HCT116 (cell line): ENCODE measurements at regions not wholly inside any gene's neighbourhood (a gene's known extent, or its start where the extent isn't known, plus 50 kb on each side); places are given as distances from the start of the nearest gene placed in this dataset.

ENCODE experiments used
- ATAC-seq: fragments of 200-7000 bp; cut with Tn5 transposase; 2 replicates; pipeline ENCODE4 v1.9.1; 2020; ENCODE audit warnings: mild to moderate bottlenecking, moderate library complexity
- BruUV-seq: library from RNA; stranded (reverse); fragments of 400-500 nt; replicated peaks from 2 replicates; lab custom pipeline; 2021; lab: Mats Ljungman, UMichigan
- CTCF ChIA-PET: fragments of 300-600 bp; sonication (Branson Sonifier 250); formaldehyde crosslinking; loops from one replicate; lab custom pipeline; 2021; ENCODE audit warnings: antibody characterized with exemption; lab: Charles Lee
- POLR2A ChIA-PET: fragments of 300-600, 350-600 bp; sonication (Branson Sonifier 250); formaldehyde crosslinking; loops from one replicate; lab custom pipeline; 2021; ENCODE audit warnings: antibody characterized with exemption; lab: Charles Lee
- RAD21 ChIA-PET, 2 experiments: fragments of 300-600 bp; sonication (Branson Sonifier 250); formaldehyde crosslinking; loops; one replicate each; lab custom pipeline; 2023; ENCODE audit warnings: low total read pairs in 2 of 2; ENCODE audit not compliant: uncharacterized antibody in 2 of 2, unreplicated experiment in 2 of 2, low non-redundant PET in 1 of 2; lab: Charles Lee
- DNase-seq: peaks from one replicate; pipeline ENCODE4 v3.0.0-alpha.2; 2010; ENCODE audit warnings: low read depth, low spot score
- H2AFZ ChIP-seq: fragments of 200-600 bp; shearing (Covaris generic), sonication (generic); 2 replicates; pipeline ENCODE4 v1.6.1; 2017; ENCODE audit warnings: low read depth, mixed run types, mixed read lengths, antibody characterized with exemption, low read length; ENCODE audit not compliant: poor library complexity, severe bottlenecking
- H3K27ac ChIP-seq: 2 replicates; pipeline ENCODE4 v1.5.1; 2012; ENCODE audit warnings: low read depth, low read length
- H3K27me3 ChIP-seq: fragments of 200-600 bp; sonication (generic); 2 replicates; pipeline ENCODE4 v1.6.1; 2016; ENCODE audit warnings: mixed run types, low read length, mixed read lengths; ENCODE audit not compliant: insufficient read depth
- H3K36me3 ChIP-seq, 2 experiments: fragments of 200-500 bp in 1 of 2; fragments of 200-600 bp in 1 of 2; sonication (Bioruptor generic) in 1 of 2; sonication (generic) in 1 of 2; 2 replicates each; pipeline versions ENCODE4 v1.5.1 to v1.6.1; 2014 to 2016; ENCODE audit warnings: low read length in 2 of 2, inconsistent platforms in 1 of 2, mixed read lengths in 1 of 2, mixed run types in 1 of 2; ENCODE audit not compliant: insufficient read depth in 2 of 2, control insufficient read depth in 1 of 2
- H3K4me1 ChIP-seq, 2 experiments: fragments of 200-600 bp in 1 of 2; sonication (generic) in 1 of 2; 2 replicates each; pipeline versions ENCODE4 v1.5.1 to v1.6.1; 2012 to 2017; ENCODE audit warnings: low read length in 2 of 2, inconsistent platforms in 1 of 2, mild to moderate bottlenecking in 1 of 2, mixed read lengths in 1 of 2, mixed run types in 1 of 2, moderate library complexity in 1 of 2; ENCODE audit not compliant: insufficient read depth in 2 of 2, control insufficient read depth in 1 of 2
- H3K4me2 ChIP-seq: fragments of 200-600 bp; sonication (generic); 2 replicates; pipeline ENCODE4 v1.6.1; 2017; ENCODE audit warnings: mixed run types, low read length, mixed read lengths
- H3K4me3 ChIP-seq, 2 experiments: fragments of 200-600 bp in 1 of 2; sonication (generic) in 1 of 2; replicated peaks in 1 of 2; 2 replicates each; pipeline ENCODE4 v1.5.1; 2011 to 2016; ENCODE audit warnings: low read length in 2 of 2, control low read depth in 1 of 2, low read depth in 1 of 2, mild to moderate bottlenecking in 1 of 2, mixed read lengths in 1 of 2, mixed run types in 1 of 2
- H3K79me2 ChIP-seq: fragments of 200-600 bp; sonication (generic); 2 replicates; pipeline ENCODE4 v1.6.1; 2017; ENCODE audit warnings: mild to moderate bottlenecking, mixed run types, low read length, moderate library complexity, mixed read lengths; ENCODE audit not compliant: insufficient read depth
- H3K9ac ChIP-seq: fragments of 200-600 bp; sonication (generic); 2 replicates; pipeline ENCODE4 v1.6.1; 2016; ENCODE audit warnings: low read length, mixed read lengths
- H3K9me2 ChIP-seq: fragments of 200-600 bp; sonication (generic), shearing (Covaris generic); 2 replicates; pipeline ENCODE4 v1.6.1; 2017; ENCODE audit warnings: mixed run types, mild to moderate bottlenecking, moderate library complexity; ENCODE audit not compliant: insufficient read depth
- H3K9me3 ChIP-seq, 2 experiments: fragments of 200-500 bp in 1 of 2; fragments of 200-600 bp in 1 of 2; sonication (Bioruptor generic) in 1 of 2; sonication (generic) in 1 of 2; 2 replicates each; pipeline ENCODE4 v1.6.1; 2014 to 2017; ENCODE audit warnings: low read length in 2 of 2, mixed read lengths in 2 of 2, inconsistent platforms in 1 of 2, low read depth in 1 of 2, mild to moderate bottlenecking in 1 of 2, mixed run types in 1 of 2, moderate library complexity in 1 of 2; ENCODE audit not compliant: control insufficient read depth in 1 of 2, insufficient read depth in 1 of 2
- H4K20me1 ChIP-seq: fragments of 200-600 bp; sonication (generic), shearing (Covaris generic); 2 replicates; pipeline ENCODE4 v1.6.1; 2017; ENCODE audit warnings: mixed run types, mild to moderate bottlenecking, moderate library complexity; ENCODE audit not compliant: insufficient read depth
- CBX3 ChIP-seq: IDR thresholded peaks from 2 replicates; pipeline ENCODE4 v1.6.1; 2012; ENCODE audit warnings: low read depth
- CEBPB ChIP-seq: IDR thresholded peaks from 2 replicates; pipeline ENCODE4 v1.6.1; 2012; ENCODE audit warnings: low read depth
- EGR1 ChIP-seq: IDR thresholded peaks from 2 replicates; pipeline ENCODE4 v1.6.1; 2012; ENCODE audit warnings: low read depth
- ELF1 ChIP-seq: IDR thresholded peaks from 2 replicates; pipeline ENCODE4 v1.6.1; 2012; ENCODE audit warnings: low read depth, borderline replicate concordance
- EZH2 ChIP-seq: fragments of 200-600 bp; sonication (generic); IDR thresholded peaks from 2 replicates; pipeline ENCODE4 v1.6.1; 2017; ENCODE audit warnings: antibody characterized with exemption, mixed run types
- FOSL1 ChIP-seq: IDR thresholded peaks from 2 replicates; pipeline ENCODE4 v1.6.1; 2012; ENCODE audit warnings: low read depth
- JUND ChIP-seq: IDR thresholded peaks from 2 replicates; pipeline ENCODE4 v1.6.1; 2012
- POLR2A ChIP-seq: IDR thresholded peaks from 2 replicates; pipeline ENCODE4 v1.7.0; 2011; ENCODE audit warnings: borderline replicate concordance; ENCODE audit not compliant: insufficient read depth, insufficient read length; ENCODE audit errors: extremely low read depth
- POLR2AphosphoS5 ChIP-seq: IDR thresholded peaks from 2 replicates; pipeline ENCODE4 v1.6.1; 2011; ENCODE audit warnings: mild to moderate bottlenecking, low read depth, low read length, moderate library complexity
- SIN3A ChIP-seq: IDR thresholded peaks from 2 replicates; pipeline ENCODE4 v1.6.1; 2012; ENCODE audit warnings: low read depth
- SP1 ChIP-seq: IDR thresholded peaks from 2 replicates; pipeline ENCODE4 v1.6.1; 2012; ENCODE audit warnings: low read depth
- TCF7L2 ChIP-seq: IDR thresholded peaks from 2 replicates; pipeline ENCODE4 v1.7.0; 2011; ENCODE audit warnings: borderline replicate concordance, inconsistent platforms; ENCODE audit not compliant: insufficient read depth, insufficient read length; ENCODE audit errors: extremely low read depth
- YY1 ChIP-seq: IDR thresholded peaks from 2 replicates; pipeline ENCODE4 v1.6.1; 2011; ENCODE audit warnings: low read length, low read depth, moderate library complexity, mild to moderate bottlenecking; ENCODE audit not compliant: insufficient replicate concordance; ENCODE audit errors: extremely low read depth
- intact Hi-C: fragments of 100-400 bp; cut with micrococcal nuclease; formaldehyde crosslinking; loops from 2 replicates; pipeline ENCODE4 v1.10.0; 2022
- TF ChIP-seq, protein P1 (sequence below): IDR thresholded peaks from 2 replicates; pipeline ENCODE4 v1.6.1; 2012; ENCODE audit warnings: low read depth
- TF ChIP-seq, protein P2 (sequence below): IDR thresholded peaks from 2 replicates; pipeline ENCODE4 v1.6.1; 2011; ENCODE audit warnings: mild to moderate bottlenecking, low read length, moderate library complexity; ENCODE audit not compliant: insufficient replicate concordance; ENCODE audit errors: extremely low read depth
- TF ChIP-seq, protein P3 (sequence below): IDR thresholded peaks from 2 replicates; pipeline ENCODE4 v1.6.1; 2012
- TF ChIP-seq, protein P4 (sequence below): IDR thresholded peaks from 2 replicates; pipeline ENCODE4 v1.6.1; 2012
- TF ChIP-seq, protein P5 (sequence below), 3 experiments: fragments of 200-600 bp in 1 of 3; sonication (generic) in 1 of 3; IDR thresholded peaks in 2 of 3; conservative IDR thresholded peaks in 1 of 3; 2 replicates each; pipeline ENCODE4 v1.5.1; 2012 to 2017; ENCODE audit warnings: low read depth in 2 of 3, low read length in 2 of 3, antibody characterized with exemption in 1 of 3, borderline replicate concordance in 1 of 3, control low read depth in 1 of 3, mild to moderate bottlenecking in 1 of 3, mixed read lengths in 1 of 3, mixed run types in 1 of 3, moderate library complexity in 1 of 3; ENCODE audit not compliant: insufficient read depth in 1 of 3

DNA sequence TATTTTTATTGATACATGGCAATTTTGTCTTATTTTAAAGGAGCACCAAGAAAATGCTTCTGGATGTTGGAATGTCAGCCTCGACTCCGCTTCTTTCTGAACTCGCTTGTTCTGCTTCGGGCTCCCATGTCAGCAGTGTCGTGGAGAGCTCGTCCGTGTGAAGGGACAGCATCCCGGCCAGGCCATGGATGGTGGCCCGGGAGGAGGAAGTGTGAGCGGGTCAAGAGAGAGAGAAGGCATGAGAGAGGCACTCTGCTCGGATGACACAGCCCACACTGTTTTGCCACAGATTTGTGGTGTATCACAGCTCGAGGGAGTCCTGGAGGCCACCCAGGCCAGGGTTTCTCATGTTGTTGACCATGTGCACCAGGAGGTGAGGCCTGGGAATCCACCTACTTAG, 107.0 kb downstream of the TRAPPC11 start:
- ChIA-PET CTCF (no interaction called here), RAD21 (no interaction called here), POLR2A (no interaction called here)
- Histone ChIP-seq H3K27ac (no peak overlapping the region), H4K20me1 (no peaks in the 10 kb centered on the region), H2AFZ (no peak overlapping the region), H3K9ac (no peak overlapping the region), H3K79me2 (no peaks in the 10 kb centered on the region), H3K27me3 (no peaks in the 10 kb centered on the region), H3K4me1 (no peaks in the 10 kb centered on the region), H3K36me3 (no peaks in the 10 kb centered on the region), H3K4me3 (no peak overlapping the region), H3K9me3 (no peaks in the 10 kb centered on the region), H3K4me2 (no peak overlapping the region), H3K9me2 (no peaks in the 10 kb centered on the region)
- DNase-seq, result no peak
- ATAC-seq, result no peak
- no TSS peak for BruUV-seq
- intact Hi-C loops, result no loop called here
- TF ChIP-seq POLR2AphosphoS5 (no peak), POLR2A (no peak), CEBPB (no peak), JUND (no peak), EZH2 (no peak), SIN3A (no peak), CBX3 (no peak), ELF1 (no peak), TCF7L2 (no peak), EGR1 (no peak), SP1 (no peak), YY1 (no peak), FOSL1 (no peak)
- TF ChIP-seq, protein P1, sequence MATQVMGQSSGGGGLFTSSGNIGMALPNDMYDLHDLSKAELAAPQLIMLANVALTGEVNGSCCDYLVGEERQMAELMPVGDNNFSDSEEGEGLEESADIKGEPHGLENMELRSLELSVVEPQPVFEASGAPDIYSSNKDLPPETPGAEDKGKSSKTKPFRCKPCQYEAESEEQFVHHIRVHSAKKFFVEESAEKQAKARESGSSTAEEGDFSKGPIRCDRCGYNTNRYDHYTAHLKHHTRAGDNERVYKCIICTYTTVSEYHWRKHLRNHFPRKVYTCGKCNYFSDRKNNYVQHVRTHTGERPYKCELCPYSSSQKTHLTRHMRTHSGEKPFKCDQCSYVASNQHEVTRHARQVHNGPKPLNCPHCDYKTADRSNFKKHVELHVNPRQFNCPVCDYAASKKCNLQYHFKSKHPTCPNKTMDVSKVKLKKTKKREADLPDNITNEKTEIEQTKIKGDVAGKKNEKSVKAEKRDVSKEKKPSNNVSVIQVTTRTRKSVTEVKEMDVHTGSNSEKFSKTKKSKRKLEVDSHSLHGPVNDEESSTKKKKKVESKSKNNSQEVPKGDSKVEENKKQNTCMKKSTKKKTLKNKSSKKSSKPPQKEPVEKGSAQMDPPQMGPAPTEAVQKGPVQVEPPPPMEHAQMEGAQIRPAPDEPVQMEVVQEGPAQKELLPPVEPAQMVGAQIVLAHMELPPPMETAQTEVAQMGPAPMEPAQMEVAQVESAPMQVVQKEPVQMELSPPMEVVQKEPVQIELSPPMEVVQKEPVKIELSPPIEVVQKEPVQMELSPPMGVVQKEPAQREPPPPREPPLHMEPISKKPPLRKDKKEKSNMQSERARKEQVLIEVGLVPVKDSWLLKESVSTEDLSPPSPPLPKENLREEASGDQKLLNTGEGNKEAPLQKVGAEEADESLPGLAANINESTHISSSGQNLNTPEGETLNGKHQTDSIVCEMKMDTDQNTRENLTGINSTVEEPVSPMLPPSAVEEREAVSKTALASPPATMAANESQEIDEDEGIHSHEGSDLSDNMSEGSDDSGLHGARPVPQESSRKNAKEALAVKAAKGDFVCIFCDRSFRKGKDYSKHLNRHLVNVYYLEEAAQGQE, result no peak
- TF ChIP-seq, protein P2, sequence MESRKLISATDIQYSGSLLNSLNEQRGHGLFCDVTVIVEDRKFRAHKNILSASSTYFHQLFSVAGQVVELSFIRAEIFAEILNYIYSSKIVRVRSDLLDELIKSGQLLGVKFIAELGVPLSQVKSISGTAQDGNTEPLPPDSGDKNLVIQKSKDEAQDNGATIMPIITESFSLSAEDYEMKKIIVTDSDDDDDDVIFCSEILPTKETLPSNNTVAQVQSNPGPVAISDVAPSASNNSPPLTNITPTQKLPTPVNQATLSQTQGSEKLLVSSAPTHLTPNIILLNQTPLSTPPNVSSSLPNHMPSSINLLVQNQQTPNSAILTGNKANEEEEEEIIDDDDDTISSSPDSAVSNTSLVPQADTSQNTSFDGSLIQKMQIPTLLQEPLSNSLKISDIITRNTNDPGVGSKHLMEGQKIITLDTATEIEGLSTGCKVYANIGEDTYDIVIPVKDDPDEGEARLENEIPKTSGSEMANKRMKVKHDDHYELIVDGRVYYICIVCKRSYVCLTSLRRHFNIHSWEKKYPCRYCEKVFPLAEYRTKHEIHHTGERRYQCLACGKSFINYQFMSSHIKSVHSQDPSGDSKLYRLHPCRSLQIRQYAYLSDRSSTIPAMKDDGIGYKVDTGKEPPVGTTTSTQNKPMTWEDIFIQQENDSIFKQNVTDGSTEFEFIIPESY, result no peak
- TF ChIP-seq, protein P3, sequence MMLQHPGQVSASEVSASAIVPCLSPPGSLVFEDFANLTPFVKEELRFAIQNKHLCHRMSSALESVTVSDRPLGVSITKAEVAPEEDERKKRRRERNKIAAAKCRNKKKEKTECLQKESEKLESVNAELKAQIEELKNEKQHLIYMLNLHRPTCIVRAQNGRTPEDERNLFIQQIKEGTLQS, result no peak
- TF ChIP-seq, protein P4, sequence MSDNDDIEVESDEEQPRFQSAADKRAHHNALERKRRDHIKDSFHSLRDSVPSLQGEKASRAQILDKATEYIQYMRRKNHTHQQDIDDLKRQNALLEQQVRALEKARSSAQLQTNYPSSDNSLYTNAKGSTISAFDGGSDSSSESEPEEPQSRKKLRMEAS, result no peak
- TF ChIP-seq, protein P5, sequence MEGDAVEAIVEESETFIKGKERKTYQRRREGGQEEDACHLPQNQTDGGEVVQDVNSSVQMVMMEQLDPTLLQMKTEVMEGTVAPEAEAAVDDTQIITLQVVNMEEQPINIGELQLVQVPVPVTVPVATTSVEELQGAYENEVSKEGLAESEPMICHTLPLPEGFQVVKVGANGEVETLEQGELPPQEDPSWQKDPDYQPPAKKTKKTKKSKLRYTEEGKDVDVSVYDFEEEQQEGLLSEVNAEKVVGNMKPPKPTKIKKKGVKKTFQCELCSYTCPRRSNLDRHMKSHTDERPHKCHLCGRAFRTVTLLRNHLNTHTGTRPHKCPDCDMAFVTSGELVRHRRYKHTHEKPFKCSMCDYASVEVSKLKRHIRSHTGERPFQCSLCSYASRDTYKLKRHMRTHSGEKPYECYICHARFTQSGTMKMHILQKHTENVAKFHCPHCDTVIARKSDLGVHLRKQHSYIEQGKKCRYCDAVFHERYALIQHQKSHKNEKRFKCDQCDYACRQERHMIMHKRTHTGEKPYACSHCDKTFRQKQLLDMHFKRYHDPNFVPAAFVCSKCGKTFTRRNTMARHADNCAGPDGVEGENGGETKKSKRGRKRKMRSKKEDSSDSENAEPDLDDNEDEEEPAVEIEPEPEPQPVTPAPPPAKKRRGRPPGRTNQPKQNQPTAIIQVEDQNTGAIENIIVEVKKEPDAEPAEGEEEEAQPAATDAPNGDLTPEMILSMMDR (IDR thresholded peaks at IDR 0.05 in 2 of 3, conservative IDR thresholded peaks at IDR 0.05 in 1 of 3; ENCODE audit: borderline replicate concordance in 1 of 3, insufficient read depth in 1 of 3, low read depth in 2 of 3, low read length in 2 of 3), result no peak
